Epithelial cell of esophagus (primary cell): ENCODE measurements at regions not wholly inside any gene's neighbourhood (a gene's known extent, or its start where the extent isn't known, plus 50 kb on each side); places are given as distances from the start of the nearest gene placed in this dataset.

Experiments used
- DNase-seq: peaks from one replicate; pipeline ENCODE4 v3.0.0; 2010; ENCODE audit warnings: low read depth
- H3K4me3 ChIP-seq: 2 replicates; pipeline ENCODE4 v1.5.1; 2011; ENCODE audit warnings: mild to moderate bottlenecking, low read length, control low read depth
- CTCF ChIP-seq: IDR thresholded peaks from 2 replicates; pipeline ENCODE4 v1.5.1; 2011; ENCODE audit warnings: low read depth, mild to moderate bottlenecking, low read length, control low read depth, inconsistent platforms; ENCODE audit not compliant: insufficient read depth; ENCODE audit errors: missing control alignments

- TF ChIP-seq CTCF = no peak
- DNase-seq = no peak
- H3K4me3 ChIP-seq = no peak overlapping the region
Measured at GRCh38 chr4:184315675-184316359, 98.1 kb upstream of the ENPP6 start.

- no peak for TF ChIP-seq CTCF
- H3K4me3 ChIP-seq = no peak overlapping the region
- no peak for DNase-seq
Measured at GRCh38 chr4:184313702-184314659, 96.3 kb upstream of the ENPP6 start.

GRCh38 chr4:184313058-184313581 lies 95.4 kb upstream of the ENPP6 start:
- no peak for TF ChIP-seq CTCF
- no peak overlapping the region for H3K4me3 ChIP-seq
- no peak for DNase-seq

- no peak for DNase-seq
- H3K4me3 ChIP-seq = no peak overlapping the region
- no peak for TF ChIP-seq CTCF
Measured at GRCh38 chr4:184312126-184312525, 94.5 kb upstream of the ENPP6 start.

GRCh38 chr4:184310881-184311709 lies 93.4 kb upstream of the ENPP6 start:
- TF ChIP-seq CTCF = no peak
- DNase-seq = no peak
- no peak overlapping the region for H3K4me3 ChIP-seq

GRCh38 chr4:184310171-184310567 lies 92.5 kb upstream of the ENPP6 start:
- H3K4me3 ChIP-seq = no peak overlapping the region
- peak; percentile 19 for DNase-seq
- peak; percentile 5 for TF ChIP-seq CTCF
